HCT116 (cell line): ENCODE measurements at regions not wholly inside any gene's neighbourhood (a gene's known extent, or its start where the extent isn't known, plus 50 kb on each side); places are given as distances from the start of the nearest gene placed in this dataset.

ENCODE experiments used
- ATAC-seq: fragments of 200-7000 bp; cut with Tn5 transposase; 2 replicates; pipeline ENCODE4 v1.9.1; 2020; ENCODE audit warnings: mild to moderate bottlenecking, moderate library complexity
- BruUV-seq: library from RNA; stranded (reverse); fragments of 400-500 nt; replicated peaks from 2 replicates; lab custom pipeline; 2021; lab: Mats Ljungman, UMichigan
- CTCF ChIA-PET: fragments of 300-600 bp; sonication (Branson Sonifier 250); formaldehyde crosslinking; loops from one replicate; lab custom pipeline; 2021; ENCODE audit warnings: antibody characterized with exemption; lab: Charles Lee
- POLR2A ChIA-PET: fragments of 300-600, 350-600 bp; sonication (Branson Sonifier 250); formaldehyde crosslinking; loops from one replicate; lab custom pipeline; 2021; ENCODE audit warnings: antibody characterized with exemption; lab: Charles Lee
- RAD21 ChIA-PET, 2 experiments: fragments of 300-600 bp; sonication (Branson Sonifier 250); formaldehyde crosslinking; loops; one replicate each; lab custom pipeline; 2023; ENCODE audit warnings: low total read pairs in 2 of 2; ENCODE audit not compliant: uncharacterized antibody in 2 of 2, unreplicated experiment in 2 of 2, low non-redundant PET in 1 of 2; lab: Charles Lee
- DNase-seq: peaks from one replicate; pipeline ENCODE4 v3.0.0-alpha.2; 2010; ENCODE audit warnings: low read depth, low spot score
- H2AFZ ChIP-seq: fragments of 200-600 bp; shearing (Covaris generic), sonication (generic); 2 replicates; pipeline ENCODE4 v1.6.1; 2017; ENCODE audit warnings: low read depth, mixed run types, mixed read lengths, antibody characterized with exemption, low read length; ENCODE audit not compliant: poor library complexity, severe bottlenecking
- H3K27ac ChIP-seq: 2 replicates; pipeline ENCODE4 v1.5.1; 2012; ENCODE audit warnings: low read depth, low read length
- H3K27me3 ChIP-seq: fragments of 200-600 bp; sonication (generic); 2 replicates; pipeline ENCODE4 v1.6.1; 2016; ENCODE audit warnings: mixed run types, low read length, mixed read lengths; ENCODE audit not compliant: insufficient read depth
- H3K36me3 ChIP-seq, 2 experiments: fragments of 200-500 bp in 1 of 2; fragments of 200-600 bp in 1 of 2; sonication (Bioruptor generic) in 1 of 2; sonication (generic) in 1 of 2; 2 replicates each; pipeline versions ENCODE4 v1.5.1 to v1.6.1; 2014 to 2016; ENCODE audit warnings: low read length in 2 of 2, inconsistent platforms in 1 of 2, mixed read lengths in 1 of 2, mixed run types in 1 of 2; ENCODE audit not compliant: insufficient read depth in 2 of 2, control insufficient read depth in 1 of 2
- H3K4me1 ChIP-seq, 2 experiments: fragments of 200-600 bp in 1 of 2; sonication (generic) in 1 of 2; 2 replicates each; pipeline versions ENCODE4 v1.5.1 to v1.6.1; 2012 to 2017; ENCODE audit warnings: low read length in 2 of 2, inconsistent platforms in 1 of 2, mild to moderate bottlenecking in 1 of 2, mixed read lengths in 1 of 2, mixed run types in 1 of 2, moderate library complexity in 1 of 2; ENCODE audit not compliant: insufficient read depth in 2 of 2, control insufficient read depth in 1 of 2
- H3K4me2 ChIP-seq: fragments of 200-600 bp; sonication (generic); 2 replicates; pipeline ENCODE4 v1.6.1; 2017; ENCODE audit warnings: mixed run types, low read length, mixed read lengths
- H3K4me3 ChIP-seq, 2 experiments: fragments of 200-600 bp in 1 of 2; sonication (generic) in 1 of 2; replicated peaks in 1 of 2; 2 replicates each; pipeline ENCODE4 v1.5.1; 2011 to 2016; ENCODE audit warnings: low read length in 2 of 2, control low read depth in 1 of 2, low read depth in 1 of 2, mild to moderate bottlenecking in 1 of 2, mixed read lengths in 1 of 2, mixed run types in 1 of 2
- H3K79me2 ChIP-seq: fragments of 200-600 bp; sonication (generic); 2 replicates; pipeline ENCODE4 v1.6.1; 2017; ENCODE audit warnings: mild to moderate bottlenecking, mixed run types, low read length, moderate library complexity, mixed read lengths; ENCODE audit not compliant: insufficient read depth
- H3K9ac ChIP-seq: fragments of 200-600 bp; sonication (generic); 2 replicates; pipeline ENCODE4 v1.6.1; 2016; ENCODE audit warnings: low read length, mixed read lengths
- H3K9me2 ChIP-seq: fragments of 200-600 bp; sonication (generic), shearing (Covaris generic); 2 replicates; pipeline ENCODE4 v1.6.1; 2017; ENCODE audit warnings: mixed run types, mild to moderate bottlenecking, moderate library complexity; ENCODE audit not compliant: insufficient read depth
- H3K9me3 ChIP-seq, 2 experiments: fragments of 200-500 bp in 1 of 2; fragments of 200-600 bp in 1 of 2; sonication (Bioruptor generic) in 1 of 2; sonication (generic) in 1 of 2; 2 replicates each; pipeline ENCODE4 v1.6.1; 2014 to 2017; ENCODE audit warnings: low read length in 2 of 2, mixed read lengths in 2 of 2, inconsistent platforms in 1 of 2, low read depth in 1 of 2, mild to moderate bottlenecking in 1 of 2, mixed run types in 1 of 2, moderate library complexity in 1 of 2; ENCODE audit not compliant: control insufficient read depth in 1 of 2, insufficient read depth in 1 of 2
- H4K20me1 ChIP-seq: fragments of 200-600 bp; sonication (generic), shearing (Covaris generic); 2 replicates; pipeline ENCODE4 v1.6.1; 2017; ENCODE audit warnings: mixed run types, mild to moderate bottlenecking, moderate library complexity; ENCODE audit not compliant: insufficient read depth
- CBX3 ChIP-seq: IDR thresholded peaks from 2 replicates; pipeline ENCODE4 v1.6.1; 2012; ENCODE audit warnings: low read depth
- CEBPB ChIP-seq: IDR thresholded peaks from 2 replicates; pipeline ENCODE4 v1.6.1; 2012; ENCODE audit warnings: low read depth
- CTCF ChIP-seq, 3 experiments: fragments of 200-600 bp in 1 of 3; sonication (generic) in 1 of 3; IDR thresholded peaks in 2 of 3; conservative IDR thresholded peaks in 1 of 3; 2 replicates each; pipeline ENCODE4 v1.5.1; 2012 to 2017; ENCODE audit warnings: low read depth in 2 of 3, low read length in 2 of 3, antibody characterized with exemption in 1 of 3, borderline replicate concordance in 1 of 3, control low read depth in 1 of 3, mild to moderate bottlenecking in 1 of 3, mixed read lengths in 1 of 3, mixed run types in 1 of 3, moderate library complexity in 1 of 3; ENCODE audit not compliant: insufficient read depth in 1 of 3
- EGR1 ChIP-seq: IDR thresholded peaks from 2 replicates; pipeline ENCODE4 v1.6.1; 2012; ENCODE audit warnings: low read depth
- MAX ChIP-seq: IDR thresholded peaks from 2 replicates; pipeline ENCODE4 v1.6.1; 2012
- POLR2AphosphoS5 ChIP-seq: IDR thresholded peaks from 2 replicates; pipeline ENCODE4 v1.6.1; 2011; ENCODE audit warnings: mild to moderate bottlenecking, low read depth, low read length, moderate library complexity
- RAD21 ChIP-seq: IDR thresholded peaks from 2 replicates; pipeline ENCODE4 v1.6.1; 2012; ENCODE audit warnings: low read depth, mild to moderate bottlenecking
- SIN3A ChIP-seq: IDR thresholded peaks from 2 replicates; pipeline ENCODE4 v1.6.1; 2012; ENCODE audit warnings: low read depth
- SRF ChIP-seq: IDR thresholded peaks from 2 replicates; pipeline ENCODE4 v1.6.1; 2012; ENCODE audit warnings: low read depth
- TCF7L2 ChIP-seq: IDR thresholded peaks from 2 replicates; pipeline ENCODE4 v1.7.0; 2011; ENCODE audit warnings: borderline replicate concordance, inconsistent platforms; ENCODE audit not compliant: insufficient read depth, insufficient read length; ENCODE audit errors: extremely low read depth
- YY1 ChIP-seq: IDR thresholded peaks from 2 replicates; pipeline ENCODE4 v1.6.1; 2011; ENCODE audit warnings: low read length, low read depth, moderate library complexity, mild to moderate bottlenecking; ENCODE audit not compliant: insufficient replicate concordance; ENCODE audit errors: extremely low read depth
- ZBTB33 ChIP-seq: IDR thresholded peaks from 2 replicates; pipeline ENCODE4 v1.6.1; 2011; ENCODE audit warnings: mild to moderate bottlenecking, low read length, moderate library complexity; ENCODE audit not compliant: insufficient replicate concordance; ENCODE audit errors: extremely low read depth
- ZFX ChIP-seq: fragments of 450-650 bp; IDR thresholded peaks from 2 replicates; pipeline ENCODE4 v1.6.1; 2017
- ZNF274 ChIP-seq: fragments of 200-500 bp; sonication (Bioruptor generic); IDR thresholded peaks from 2 replicates; pipeline ENCODE4 v1.6.1; 2014; ENCODE audit warnings: mild to moderate bottlenecking, low read depth, low read length, inconsistent platforms
- intact Hi-C: fragments of 100-400 bp; cut with micrococcal nuclease; formaldehyde crosslinking; loops from 2 replicates; pipeline ENCODE4 v1.10.0; 2022

GRCh38 chr6:125668071-125668470, 81.4 kb upstream of the HEY2 start:
- no peaks in the 10 kb centered on the region for H3K36me3 ChIP-seq
- H3K4me2 ChIP-seq: no peak overlapping the region
- ChIA-PET POLR2A (no interaction called here), RAD21 (no interaction called here), CTCF (no interaction called here)
- H3K9me3 ChIP-seq: no peaks in the 10 kb centered on the region
- peaks cover 82% of the 10 kb centered on the region for H3K27me3 ChIP-seq
- no peak for TF ChIP-seq SRF
- no peak for TF ChIP-seq ZFX
- no peak for TF ChIP-seq SIN3A
- TF ChIP-seq YY1: no peak
- no peak for TF ChIP-seq EGR1
- no peak for TF ChIP-seq ZBTB33
- no peak for TF ChIP-seq CEBPB
- no peak for TF ChIP-seq TCF7L2
- no peak for TF ChIP-seq CBX3
- TF ChIP-seq CTCF (IDR thresholded peaks at IDR 0.05 in 2 of 3, conservative IDR thresholded peaks at IDR 0.05 in 1 of 3; ENCODE audit: borderline replicate concordance in 1 of 3, insufficient read depth in 1 of 3, low read depth in 2 of 3, low read length in 2 of 3): no peak
- no peak for TF ChIP-seq MAX
- no peak for TF ChIP-seq ZNF274
- no peak for TF ChIP-seq RAD21
- no peak for TF ChIP-seq POLR2AphosphoS5
- H4K20me1 ChIP-seq: no peaks in the 10 kb centered on the region
- no peaks in the 10 kb centered on the region for H3K4me1 ChIP-seq
- no peak for DNase-seq
- intact Hi-C loops: no loop called here
- BruUV-seq: no TSS peak
- no peak overlapping the region for H3K9ac ChIP-seq
- H2AFZ ChIP-seq: no peak overlapping the region
- H3K79me2 ChIP-seq: no peaks in the 10 kb centered on the region
- no peaks in the 10 kb centered on the region for H3K9me2 ChIP-seq
- ATAC-seq: no peak
- no peak overlapping the region for H3K4me3 ChIP-seq
- H3K27ac ChIP-seq: no peak overlapping the region
